ELF-1 (cell line): ENCODE measurements at regions not wholly inside any gene's neighbourhood (a gene's known extent, or its start where the extent isn't known, plus 50 kb on each side); places are given as distances from the start of the nearest gene placed in this dataset.
A peak's percentile ranks its signal among the peaks of the same experiment; 100 is the strongest.

Experiments
- DNase-seq: peaks from one replicate; pipeline ENCODE4 v3.0.0-alpha.2; 2016; ENCODE audit warnings: low read depth, low spot score

DNA sequence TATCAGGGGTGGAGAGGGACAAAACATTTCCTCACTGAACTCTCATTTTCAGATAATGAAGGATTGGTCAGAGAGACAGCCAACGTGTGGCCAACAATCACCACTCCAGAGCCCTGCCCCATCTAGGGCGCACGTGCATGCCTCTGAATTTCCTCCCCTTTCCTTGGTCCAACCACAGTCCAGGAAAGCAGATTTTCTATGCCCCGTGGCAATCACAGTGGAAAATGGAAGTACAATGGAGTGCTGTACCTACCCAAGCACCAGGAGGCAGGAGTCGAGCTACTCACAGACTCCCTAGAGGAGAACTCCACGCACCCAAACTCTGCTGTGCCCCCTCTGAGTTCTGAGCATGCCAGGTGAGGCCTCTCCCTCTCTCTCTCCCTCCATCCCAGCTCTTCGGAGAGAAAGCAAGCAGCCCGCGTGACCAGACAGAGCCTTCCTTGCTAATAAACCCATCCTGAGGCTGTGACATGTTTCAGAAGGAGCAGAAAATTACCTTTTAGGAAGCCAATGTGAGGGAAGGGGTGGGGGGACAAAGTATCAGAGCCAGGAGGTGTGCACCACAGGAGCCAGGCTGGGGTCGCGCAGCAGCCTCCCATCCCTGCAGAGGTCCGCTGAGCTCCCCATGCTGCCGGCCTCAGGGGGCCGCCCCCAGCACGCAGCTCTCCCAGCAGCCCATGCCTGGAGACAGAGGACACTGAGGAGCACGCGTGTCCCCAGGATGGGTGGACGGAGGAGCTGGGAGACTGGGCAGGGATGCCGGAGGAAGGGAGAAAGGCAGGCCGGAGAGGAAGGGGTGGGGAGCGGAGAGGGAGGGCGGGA is 73.4 kb downstream of the PITPNM2 start:
- DNase-seq: no peak

DNA sequence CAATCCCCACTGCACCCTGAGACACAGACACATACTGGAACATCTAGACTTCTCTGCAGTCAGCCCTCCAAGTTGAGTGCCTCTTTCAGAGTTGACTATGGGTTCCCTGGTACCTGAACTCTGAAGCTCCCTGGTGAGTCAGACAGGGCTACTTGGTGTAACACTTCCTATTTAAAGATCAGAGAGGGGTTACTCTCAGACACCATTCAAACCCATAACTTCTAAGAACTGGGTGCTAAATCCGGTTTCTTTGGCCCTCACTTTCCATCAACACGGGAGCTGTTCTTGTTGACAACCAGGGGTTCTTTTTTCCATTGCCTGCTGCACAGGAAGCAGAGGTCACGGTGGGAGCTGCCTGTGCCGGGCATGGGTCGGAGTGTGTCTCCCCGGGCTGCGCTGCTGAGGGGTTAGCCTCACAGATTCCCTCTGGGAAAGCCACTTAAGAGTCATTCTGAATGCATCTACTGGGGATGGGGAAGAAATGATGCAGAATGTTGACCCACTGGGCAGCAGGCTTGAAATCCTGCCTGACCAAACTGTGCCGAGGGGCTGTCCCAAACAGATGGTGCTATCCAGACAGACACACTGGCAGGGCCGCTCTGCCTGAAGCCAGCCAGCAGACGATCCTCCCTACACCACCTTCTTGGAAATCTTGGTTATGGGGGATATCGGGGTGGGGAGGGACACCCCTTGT is 74.1 kb downstream of the PITPNM2 start:
- no peak for DNase-seq

DNA sequence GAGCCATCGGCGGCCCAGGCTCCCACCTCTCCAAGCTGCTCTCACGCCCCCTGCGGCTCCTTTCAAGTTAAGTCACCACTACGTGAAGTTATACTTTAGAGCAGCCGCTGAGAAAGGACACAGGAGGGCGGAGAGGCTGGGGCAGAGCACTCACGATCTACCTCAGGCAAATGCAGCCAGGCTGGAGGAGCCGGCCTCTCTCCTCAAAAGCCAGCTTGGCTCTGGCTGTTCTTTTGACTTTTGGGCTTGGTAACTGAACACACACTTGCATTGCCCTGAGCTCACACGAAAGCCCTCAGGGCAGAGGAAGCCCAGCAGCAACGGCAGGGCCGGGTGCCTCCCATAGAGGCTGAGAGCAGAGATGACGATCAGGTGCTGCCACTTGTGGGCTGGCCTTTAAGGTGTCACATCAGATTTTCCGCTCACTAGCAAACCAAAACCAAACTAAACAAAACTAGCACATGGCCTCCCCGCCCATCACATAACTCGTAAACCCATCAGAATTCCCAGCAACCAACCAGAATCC is 75.2 kb downstream of the PITPNM2 start:
- peak; percentile 90 for DNase-seq

DNA sequence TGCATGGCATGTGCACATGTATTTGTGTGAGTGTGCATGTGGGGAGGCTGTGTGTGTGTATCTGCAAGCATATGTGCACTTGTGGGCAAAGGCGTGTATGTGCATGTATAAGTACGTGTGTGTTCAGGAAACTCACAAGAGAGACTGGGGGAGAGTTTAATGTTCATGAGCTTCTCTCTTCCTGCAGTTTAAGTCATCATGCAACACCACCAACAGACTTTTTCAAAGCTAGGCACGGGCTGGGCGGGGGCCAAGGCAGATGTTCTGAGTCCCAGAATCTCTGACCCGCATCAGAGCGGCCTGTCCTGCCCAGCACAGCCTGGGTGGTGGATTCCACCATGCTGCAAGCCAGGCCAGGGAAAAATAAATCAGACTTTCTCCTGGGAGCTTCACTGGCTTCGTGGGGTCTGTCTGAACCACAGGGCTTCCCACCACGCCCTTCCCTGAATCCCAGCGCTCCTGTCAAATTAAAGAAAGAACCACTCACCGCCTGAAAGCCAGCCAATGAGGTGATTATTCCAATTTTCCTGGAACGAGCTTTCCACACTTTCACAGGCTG is 75.7 kb downstream of the PITPNM2 start:
- no peak for DNase-seq

DNA sequence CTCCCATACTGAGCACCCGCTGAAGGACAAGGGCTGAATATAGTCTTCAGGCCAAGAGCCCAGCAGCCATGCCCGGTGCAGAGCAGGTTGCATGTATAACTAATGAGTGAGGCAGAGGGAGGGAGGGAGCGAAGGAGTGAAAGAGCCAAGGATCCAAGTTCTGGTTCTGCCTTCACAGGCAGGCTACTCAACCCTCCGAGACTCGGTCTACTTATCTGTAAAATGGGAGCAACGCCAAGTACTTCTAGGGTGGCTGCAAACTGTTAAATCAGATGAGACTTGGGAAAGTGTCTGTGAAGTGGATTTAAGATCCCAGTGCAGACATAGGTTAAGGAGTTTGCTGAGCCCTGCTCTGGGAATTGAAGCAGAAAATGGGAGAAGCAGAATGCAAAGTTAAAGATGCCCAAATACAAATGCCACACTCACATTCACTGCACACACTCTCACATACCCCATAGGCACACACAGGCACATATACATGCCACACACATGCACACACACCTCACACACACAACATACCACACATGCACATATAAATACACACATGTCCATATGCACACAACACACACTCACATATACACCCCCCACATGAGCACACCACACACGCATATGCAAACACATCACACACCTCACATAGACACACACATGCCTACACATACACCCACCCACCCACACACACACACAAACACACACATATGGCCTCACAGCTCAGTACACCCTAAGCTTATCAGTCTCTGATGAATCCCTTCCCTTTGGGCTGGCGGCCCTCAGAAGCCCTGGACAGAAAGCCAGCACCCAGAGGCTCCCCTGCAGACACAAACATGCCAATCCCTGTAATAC is 76.7 kb downstream of the PITPNM2 start:
- DNase-seq: no peak

DNA sequence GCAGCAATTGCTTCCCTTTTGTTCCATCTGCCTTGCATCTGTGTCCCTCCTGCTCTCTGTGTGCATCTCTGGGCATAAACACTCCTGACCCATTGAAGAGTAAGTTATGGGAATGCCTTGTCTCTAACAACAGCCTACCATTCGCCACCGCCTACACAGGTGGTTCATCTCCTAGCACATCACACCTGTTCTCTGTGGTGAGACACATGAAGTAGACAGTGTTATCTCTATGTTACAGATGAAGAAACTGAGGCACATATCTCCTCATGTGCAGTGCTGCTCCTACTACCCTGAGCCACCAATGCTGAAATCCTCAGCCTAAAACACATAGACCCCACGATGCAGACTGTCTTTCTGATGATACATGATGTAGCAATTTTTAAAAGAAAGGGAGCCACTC is 77.6 kb downstream of the PITPNM2 start:
- DNase-seq: no peak

DNA sequence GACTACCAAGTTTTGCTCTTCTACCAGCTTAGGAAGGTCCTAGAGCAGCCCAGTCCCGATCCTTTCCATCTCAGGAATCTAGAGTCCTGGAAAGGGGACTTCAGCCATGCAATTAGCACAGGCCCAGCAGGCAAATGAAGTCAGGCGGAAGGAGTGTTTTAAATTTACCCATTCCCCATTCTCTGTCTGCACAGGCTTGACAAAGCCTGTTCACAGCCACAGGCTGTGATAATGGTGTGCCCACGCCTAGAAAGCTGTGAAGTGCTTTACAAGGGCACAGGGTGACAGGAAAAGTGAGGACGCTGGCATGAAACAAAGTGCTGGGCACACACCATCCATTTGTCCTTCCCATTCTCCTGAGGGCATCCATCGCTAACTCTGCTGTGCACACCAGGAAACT is 79.0 kb downstream of the PITPNM2 start:
- DNase-seq: no peak

DNA sequence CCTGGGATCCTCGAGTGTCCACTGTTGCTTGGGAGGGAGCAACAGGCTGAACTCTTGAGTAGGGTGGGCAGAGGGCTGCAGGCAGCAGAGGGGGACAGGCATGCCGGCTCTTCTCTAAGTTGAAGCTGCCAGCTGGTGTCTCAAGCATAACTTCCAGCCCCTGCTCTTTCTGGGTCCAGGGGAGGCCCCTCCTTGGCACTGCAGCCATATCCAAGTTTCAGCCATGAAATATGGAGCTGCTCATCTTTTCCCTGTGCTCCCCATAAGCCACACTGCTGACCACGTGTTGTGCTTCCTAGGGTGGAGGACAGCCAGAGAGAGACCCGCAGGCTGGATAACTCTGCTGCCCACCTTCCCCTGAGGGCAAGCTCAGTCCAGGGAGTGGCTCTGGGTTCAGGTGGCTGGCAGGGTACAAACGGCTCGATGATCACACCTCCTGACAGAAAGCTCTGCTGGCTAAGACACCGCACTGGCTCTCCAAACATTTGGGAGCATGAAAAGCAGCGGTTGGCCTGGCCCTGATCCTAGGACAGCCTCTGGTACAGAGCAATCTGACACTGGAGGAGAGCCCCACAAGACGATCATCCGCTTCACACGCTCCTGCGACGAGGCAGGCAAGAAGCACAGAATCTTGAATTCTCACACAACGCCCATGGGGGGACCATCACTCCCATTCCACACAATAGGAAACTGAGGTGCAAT is 79.6 kb downstream of the PITPNM2 start:
- DNase-seq: no peak

DNA sequence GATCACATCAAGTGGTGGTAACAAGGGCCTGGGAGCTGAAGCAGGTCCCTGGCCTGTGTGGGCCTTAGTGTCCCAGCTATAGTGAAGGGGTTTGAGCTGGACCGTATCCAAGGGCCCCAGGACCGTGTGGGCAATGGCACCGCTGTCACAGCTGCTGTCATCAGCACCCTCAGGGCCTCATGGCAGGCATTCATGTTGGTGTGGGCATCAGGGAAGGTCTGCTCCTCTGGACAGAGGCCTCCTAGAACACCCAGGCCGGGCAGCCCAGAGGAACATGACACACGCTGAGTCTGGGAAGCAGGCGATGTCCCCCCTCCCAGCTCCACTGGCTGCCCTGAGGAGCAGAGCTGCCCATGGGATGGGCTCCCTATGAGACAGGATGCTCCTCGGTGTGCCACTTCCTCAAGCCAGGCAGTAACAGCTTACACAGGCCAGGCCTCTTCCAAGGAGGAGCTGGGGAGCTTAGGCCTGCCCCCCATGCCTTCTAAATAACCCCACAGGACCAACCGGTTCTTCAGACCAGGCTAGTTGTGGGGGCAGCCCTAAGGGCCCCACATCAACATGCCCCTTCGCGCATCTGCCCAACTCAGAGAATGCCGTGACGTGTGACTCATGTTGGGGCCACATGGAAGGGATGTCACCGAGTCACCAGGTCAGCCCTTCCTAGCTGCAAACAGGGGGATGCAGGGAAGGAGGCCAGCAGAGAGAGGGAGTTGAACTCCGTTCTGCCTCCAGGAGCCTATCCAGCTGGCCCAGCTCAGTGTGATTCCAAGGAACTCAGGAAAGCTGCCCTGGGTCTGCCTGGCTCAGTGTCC is 80.4 kb downstream of the PITPNM2 start:
- no peak for DNase-seq

DNA sequence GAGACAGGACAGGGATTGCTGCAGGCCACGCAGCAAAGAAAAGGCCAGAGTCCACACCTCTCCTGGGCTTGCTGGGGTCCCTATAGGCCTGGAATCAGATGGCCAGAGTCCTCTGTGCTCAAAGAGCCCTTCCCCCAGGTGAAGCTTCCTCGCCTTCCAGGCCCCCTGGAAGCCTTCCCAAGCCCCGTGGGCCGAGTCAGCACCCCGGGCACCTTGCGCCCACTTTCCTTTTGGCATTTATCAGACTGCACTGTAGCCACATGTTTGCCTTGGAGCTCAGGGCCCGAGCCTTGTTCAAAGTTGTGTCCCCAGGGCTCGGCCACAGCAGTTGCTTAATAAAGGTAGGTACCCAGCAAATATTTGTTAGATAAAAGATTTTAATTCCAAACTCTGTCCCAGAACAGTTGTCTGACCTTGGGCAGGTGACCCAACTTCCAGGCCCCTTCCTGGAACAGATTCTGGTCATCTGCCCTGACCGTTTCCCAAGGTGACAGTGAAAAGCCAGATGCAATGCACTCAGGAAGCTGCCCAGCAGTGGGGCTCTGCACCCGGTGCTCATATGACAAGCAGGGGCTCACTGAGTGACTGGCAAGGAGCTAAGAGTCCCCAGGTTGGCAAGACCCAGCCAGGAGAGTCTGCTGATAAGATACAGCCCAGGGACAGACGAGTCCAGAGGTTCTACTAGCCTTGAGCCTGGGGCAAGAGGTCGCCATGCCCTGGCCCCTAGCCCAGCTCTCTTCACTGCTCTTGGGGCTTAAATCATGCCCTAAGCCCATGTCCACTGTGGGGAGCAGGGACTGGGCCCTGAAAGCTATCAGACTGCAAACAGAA is 81.2 kb downstream of the PITPNM2 start:
- no peak for DNase-seq

DNA sequence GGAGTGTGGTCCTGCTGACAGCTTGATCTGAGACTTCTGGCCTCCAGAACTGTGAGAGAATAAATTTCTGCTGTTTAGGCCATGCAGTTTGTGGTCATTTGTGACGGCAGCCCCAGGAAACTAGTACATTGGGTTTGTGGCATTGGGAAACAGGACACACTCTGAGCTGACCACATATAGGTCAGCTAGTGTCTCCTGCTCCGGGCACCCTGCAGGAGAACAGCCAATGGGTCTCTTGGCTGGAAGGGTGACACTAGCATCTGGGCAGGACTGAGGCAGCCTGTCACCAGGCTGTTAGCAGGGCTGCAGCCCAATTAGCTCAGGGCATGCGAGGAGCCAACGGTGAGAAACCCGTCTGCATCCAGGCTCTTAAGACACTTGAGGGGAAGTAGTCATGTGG is 83.2 kb downstream of the PITPNM2 start:
- DNase-seq: no peak

DNA sequence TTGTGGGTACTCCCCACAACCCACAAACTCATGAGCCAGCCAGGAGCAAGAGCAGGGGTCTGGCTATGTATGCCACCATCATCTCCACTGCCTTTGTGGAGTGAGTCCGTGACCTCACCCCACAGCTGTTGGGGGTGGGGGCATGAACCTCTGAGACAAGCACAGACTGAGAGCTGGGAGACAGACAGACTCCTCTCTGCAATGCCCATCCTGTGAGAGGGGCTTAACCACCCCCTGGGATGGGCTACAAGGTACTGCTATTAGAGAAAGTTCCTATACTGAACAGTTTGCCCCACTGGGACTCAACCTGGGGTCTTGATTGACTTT is 84.5 kb downstream of the PITPNM2 start:
- no peak for DNase-seq

DNA sequence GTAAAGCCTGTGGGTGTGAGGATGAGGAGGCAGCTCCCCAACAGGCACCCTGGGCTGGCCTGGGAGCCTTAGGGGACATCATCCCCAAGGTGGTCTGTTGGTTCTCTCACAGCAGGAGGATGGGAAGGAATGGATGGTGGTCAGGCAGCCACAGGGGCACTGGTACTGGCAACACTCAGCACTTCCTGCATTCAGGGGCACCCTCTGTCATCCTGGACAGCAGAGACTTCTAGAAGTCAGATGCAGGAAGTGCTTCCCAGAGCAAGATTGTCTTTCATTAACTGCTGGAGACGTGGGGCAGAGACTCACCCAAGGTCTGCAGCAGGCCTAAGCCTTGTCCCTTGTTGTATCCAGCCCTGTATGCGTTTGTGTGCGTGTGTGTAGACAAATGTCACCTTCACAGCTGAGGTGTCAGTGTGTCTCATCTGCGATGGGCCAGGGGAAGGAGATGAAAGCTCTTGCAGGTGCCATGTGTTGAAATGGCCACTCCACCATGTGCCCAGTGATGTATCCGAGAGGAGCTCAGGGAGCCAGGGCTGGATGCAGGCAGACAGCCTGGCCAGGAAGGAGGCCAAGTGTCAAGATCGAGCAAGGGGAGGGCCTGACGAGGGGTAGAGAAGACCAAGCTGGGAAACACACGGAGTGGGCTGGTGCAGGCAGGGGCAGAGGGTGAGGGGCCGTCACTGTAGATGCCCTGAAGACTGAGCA is 85.1 kb downstream of the PITPNM2 start:
- no peak for DNase-seq

DNA sequence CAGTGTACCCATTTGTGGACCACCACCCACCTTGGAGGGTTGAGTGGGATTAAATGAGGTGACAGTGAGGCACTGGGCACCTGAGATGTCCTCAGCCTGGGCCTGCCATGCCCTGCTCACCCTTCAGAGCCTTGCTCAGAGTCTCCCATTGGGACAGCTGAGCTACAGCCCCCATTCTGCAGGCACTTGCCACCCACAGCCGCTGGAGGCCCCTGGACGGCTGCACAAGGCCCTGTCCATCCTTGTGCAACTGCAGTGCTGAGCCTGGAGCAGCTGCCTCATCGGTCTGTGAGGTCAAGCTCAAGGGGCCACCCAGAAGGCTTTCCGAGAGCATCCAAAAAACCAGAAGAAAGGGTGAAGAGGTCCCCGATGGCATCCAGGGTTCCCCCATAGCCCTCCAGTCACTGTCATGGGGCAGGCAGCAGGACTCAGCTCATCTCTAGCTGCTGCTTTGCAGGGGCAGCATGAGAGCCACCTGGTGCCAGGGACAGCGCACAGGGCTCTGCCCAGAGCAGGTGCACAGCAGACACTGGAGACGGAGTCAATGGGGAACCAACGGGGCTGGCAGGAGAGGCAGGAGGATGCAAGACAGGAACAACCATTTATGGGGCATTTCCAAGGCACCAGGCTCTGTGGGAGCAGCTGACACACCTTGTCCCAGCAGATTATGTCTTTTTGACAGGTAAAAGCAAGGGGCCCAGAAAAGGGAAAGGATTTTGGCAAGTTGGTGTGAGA is 84.6 kb downstream of the ARL6IP4 start:
- DNase-seq: no peak

DNA sequence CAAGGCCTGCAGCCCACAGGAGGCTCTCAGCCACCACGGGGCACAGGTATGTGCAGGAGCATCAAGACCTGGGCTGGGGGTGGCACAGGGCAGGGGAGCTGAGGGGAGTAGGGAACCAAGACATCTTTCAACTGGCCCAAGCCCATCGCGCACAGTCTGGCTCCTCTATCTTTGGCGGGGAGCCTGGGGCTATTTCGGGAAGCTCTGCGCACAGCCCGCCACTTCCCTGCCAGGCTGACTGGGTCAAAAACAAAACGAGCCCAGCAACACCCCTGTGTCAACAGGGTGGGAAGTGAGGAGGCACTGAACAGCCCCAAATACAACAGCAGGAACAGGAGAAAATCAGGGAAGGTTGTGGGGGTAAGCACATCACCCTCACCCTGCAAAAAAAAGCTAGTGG is 83.9 kb downstream of the ARL6IP4 start:
- no peak for DNase-seq

DNA sequence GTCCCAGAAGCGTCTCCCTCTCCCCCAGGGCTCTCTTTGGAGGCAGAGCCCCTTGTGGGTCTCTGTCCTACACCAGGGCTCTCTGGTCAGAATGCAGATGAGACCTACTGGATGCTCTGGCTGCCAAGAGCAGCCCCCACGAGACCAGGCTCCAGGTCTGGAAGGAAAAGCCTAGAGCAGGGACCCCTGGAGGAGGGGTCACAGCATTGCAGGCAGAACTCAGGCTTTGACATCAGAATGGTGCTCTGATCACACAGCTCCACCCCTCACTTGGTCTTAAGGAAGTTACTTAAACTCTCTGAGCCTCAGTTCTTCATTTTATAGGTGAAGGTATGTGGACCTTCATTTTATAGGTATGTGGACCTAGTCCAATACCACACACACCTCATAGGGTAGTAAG is 83.1 kb downstream of the ARL6IP4 start:
- DNase-seq: peak; percentile 72

DNA sequence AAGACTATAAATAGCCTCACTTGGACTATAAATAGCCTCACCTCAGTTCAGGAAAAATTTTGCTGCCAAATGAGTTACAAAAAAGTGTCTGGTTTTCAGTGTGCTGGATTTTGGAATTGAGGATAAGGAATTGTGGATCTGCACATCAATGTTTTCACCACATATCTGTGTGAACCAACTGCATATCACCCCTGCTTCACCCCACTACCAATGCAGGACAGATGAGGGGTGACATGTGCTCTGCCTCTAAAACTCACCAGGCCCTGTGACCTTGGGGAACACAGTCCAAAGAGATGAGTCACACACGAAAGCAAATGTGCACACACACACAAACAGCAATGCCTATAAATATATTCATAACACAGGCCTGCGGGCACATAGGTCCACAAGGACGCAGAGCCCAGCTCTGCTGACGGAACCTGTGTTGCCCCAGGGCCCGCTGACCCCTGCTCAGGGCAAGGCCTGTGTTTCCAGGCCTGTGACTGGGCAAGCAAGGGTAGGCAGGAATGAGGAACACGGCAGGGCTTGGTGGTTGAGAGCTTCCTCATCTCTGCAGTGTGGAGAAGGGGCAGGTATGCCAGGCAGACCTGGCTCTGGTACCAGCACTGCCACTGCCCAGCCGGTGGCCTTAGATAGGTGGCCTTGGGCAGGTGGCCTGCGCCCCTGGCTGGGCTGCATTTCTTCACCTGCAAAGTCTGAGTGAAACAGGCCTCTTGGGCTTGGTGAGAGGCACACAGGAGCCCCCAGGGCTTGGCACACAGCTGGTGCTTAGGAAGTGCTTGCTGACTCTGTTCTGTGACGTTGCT is 82.4 kb downstream of the ARL6IP4 start:
- no peak for DNase-seq
